GM12878 (cell line): ENCODE measurements at regions not wholly inside any gene's neighbourhood (a gene's known extent, or its start where the extent isn't known, plus 50 kb on each side); places are given as distances from the start of the nearest gene placed in this dataset.

Experiments
- ATAC-seq: fragments of 200-7000 bp; cut with Tn5 transposase; 3 replicates; pipeline ENCODE4 v1.9.1; 2020; ENCODE audit warnings: mild to moderate bottlenecking, moderate library complexity
- BruUV-seq: library from RNA; stranded (reverse); fragments of 400-500 nt; replicated peaks from 2 replicates; lab custom pipeline; 2021; lab: Mats Ljungman, UMichigan
- CTCF ChIA-PET: fragments of 300-600 bp; sonication (Branson Sonifier 250); formaldehyde crosslinking; extraction: SDS; loops from one replicate; lab custom pipeline; 2021; ENCODE audit warnings: inconsistent platforms; lab: Yijun Ruan, JAX
- POLR2A ChIA-PET: fragments of 350-600 bp; formaldehyde crosslinking; extraction: SDS; loops from one replicate; lab custom pipeline; 2021; ENCODE audit warnings: inconsistent platforms; lab: Charles Lee
- RAD21 ChIA-PET: fragments of 300-600 bp; sonication (Branson Sonifier 250); formaldehyde crosslinking; loops from one replicate; lab custom pipeline; 2023; ENCODE audit warnings: antibody characterized with exemption; ENCODE audit not compliant: unreplicated experiment; lab: Charles Lee
- SMC1A ChIA-PET: fragments of 300-600 bp; sonication (Branson Sonifier 250); formaldehyde crosslinking; loops from one replicate; lab custom pipeline; 2023; ENCODE audit not compliant: unreplicated experiment, uncharacterized antibody; lab: Charles Lee
- DNase-seq: peaks from one replicate; pipeline ENCODE4 v3.0.0-alpha.2; 2011; ENCODE audit warnings: low read depth, low spot score
- FAIRE-seq: peaks from 3 replicates; lab custom pipeline; 2011; peaks lifted over from hg19 to GRCh38; lab: Jason Lieb, UNC
- H2AFZ ChIP-seq: 2 replicates; pipeline ENCODE4 v1.6.0; 2011; ENCODE audit warnings: low read depth, low read length, control low read depth; ENCODE audit not compliant: control insufficient read depth
- H3K27ac ChIP-seq: 2 replicates; pipeline ENCODE4 v1.5.1; 2011; ENCODE audit warnings: control low read depth; ENCODE audit not compliant: control insufficient read depth, insufficient read depth
- H3K27me3 ChIP-seq, 2 experiments: replicated peaks in 1 of 2; 2 replicates each; pipeline versions ENCODE4 v1.6.0 to v1.6.1; 2011; ENCODE audit warnings: low read length in 1 of 2; ENCODE audit not compliant: control insufficient read depth in 2 of 2, insufficient read depth in 2 of 2
- H3K36me3 ChIP-seq, 2 experiments: 2 replicates each; pipeline ENCODE4 v1.5.1; 2011; ENCODE audit warnings: low read length in 1 of 2; ENCODE audit not compliant: control insufficient read depth in 2 of 2, insufficient read depth in 2 of 2
- H3K4me1 ChIP-seq: 2 replicates; pipeline ENCODE4 v1.6.1; 2011; ENCODE audit warnings: mild to moderate bottlenecking, low read length, moderate library complexity, mixed read lengths; ENCODE audit not compliant: control insufficient read depth, insufficient read depth
- H3K4me2 ChIP-seq: 2 replicates; pipeline ENCODE4 v1.6.0; 2011; ENCODE audit warnings: control low read depth; ENCODE audit not compliant: control insufficient read depth, insufficient read depth
- H3K4me3 ChIP-seq: fragments of 200-600 bp; sonication (generic); 2 replicates; pipeline ENCODE4 v1.5.1; 2016
- H3K79me2 ChIP-seq: 2 replicates; pipeline ENCODE4 v1.6.0; 2011; ENCODE audit warnings: low read length; ENCODE audit not compliant: control insufficient read depth, insufficient read depth
- H3K9ac ChIP-seq: 2 replicates; pipeline ENCODE4 v1.8.0; 2011; ENCODE audit warnings: low read length, control low read depth, mixed read lengths; ENCODE audit not compliant: control insufficient read depth, insufficient read depth
- H3K9me3 ChIP-seq: replicated peaks from 3 replicates; pipeline ENCODE4 v1.5.1; 2011; ENCODE audit warnings: mild to moderate bottlenecking, low read length; ENCODE audit not compliant: control insufficient read depth, insufficient read depth
- H4K20me1 ChIP-seq: 2 replicates; pipeline ENCODE4 v1.6.0; 2011; ENCODE audit not compliant: control insufficient read depth, insufficient read depth
- ASH2L ChIP-seq: fragments of 300-600, 200-600 bp; sonication (generic); IDR thresholded peaks from 2 replicates; pipeline ENCODE4 v1.6.1; 2017; ENCODE audit warnings: low read depth, mild to moderate bottlenecking, borderline replicate concordance
- ATF7 ChIP-seq: fragments of 450-650 bp; IDR thresholded peaks from 2 replicates; pipeline ENCODE4 v1.6.1; 2016; ENCODE audit warnings: low read depth, mild to moderate bottlenecking
- CBFB ChIP-seq: IDR thresholded peaks from 2 replicates; pipeline ENCODE4 v1.6.1; 2016; ENCODE audit warnings: antibody characterized with exemption, low read depth
- EZH2 ChIP-seq: IDR thresholded peaks from 2 replicates; pipeline ENCODE4 v1.6.1; 2012; ENCODE audit warnings: low read depth, mild to moderate bottlenecking, control low read depth, inconsistent platforms, low read length, borderline replicate concordance; ENCODE audit not compliant: control insufficient read depth
- FOS ChIP-seq: IDR thresholded peaks from 3 replicates; pipeline ENCODE4 v1.6.1; 2011; ENCODE audit warnings: borderline replicate concordance; ENCODE audit not compliant: insufficient read length; ENCODE audit errors: extremely low read depth
- FOXM1 ChIP-seq: IDR thresholded peaks from 2 replicates; pipeline ENCODE4 v1.6.1; 2012; ENCODE audit warnings: low read depth, mild to moderate bottlenecking, inconsistent platforms, low read length, moderate library complexity
- GABPA ChIP-seq: IDR thresholded peaks from 2 replicates; pipeline ENCODE4 v1.6.1; 2014; ENCODE audit warnings: antibody characterized with exemption, low read depth, mild to moderate bottlenecking, inconsistent platforms
- IKZF2 ChIP-seq, 2 experiments: fragments of 450-650 bp; IDR thresholded peaks; 2 replicates each; pipeline ENCODE4 v1.6.1; 2017; ENCODE audit warnings: mild to moderate bottlenecking in 2 of 2, moderate library complexity in 2 of 2
- MEF2B ChIP-seq: fragments of 450-650 bp; IDR thresholded peaks from 2 replicates; pipeline ENCODE4 v1.6.1; 2018; ENCODE audit warnings: mild to moderate bottlenecking, moderate library complexity; ENCODE audit not compliant: partially characterized antibody, poor library complexity, severe bottlenecking
- MTA3 ChIP-seq: IDR thresholded peaks from 2 replicates; pipeline ENCODE4 v1.6.1; 2012; ENCODE audit warnings: low read length, inconsistent platforms, borderline replicate concordance
- MYB ChIP-seq: fragments of 150-350 bp; IDR thresholded peaks from 2 replicates; pipeline ENCODE4 v1.6.1; 2014; ENCODE audit warnings: mild to moderate bottlenecking, low read depth, low read length, borderline replicate concordance
- NR2C1 ChIP-seq: fragments of 450-650 bp; IDR thresholded peaks from 2 replicates; pipeline ENCODE4 v1.6.1; 2017; ENCODE audit warnings: antibody characterized with exemption, mild to moderate bottlenecking, moderate library complexity
- POLR2AphosphoS2 ChIP-seq: IDR thresholded peaks from 2 replicates; pipeline ENCODE4 v1.6.1; 2011; ENCODE audit warnings: low read depth, mild to moderate bottlenecking, low read length, improper control_type of control experiment, moderate library complexity
- RB1 ChIP-seq: fragments of 450-650 bp; formaldehyde crosslinking; IDR thresholded peaks from 2 replicates; pipeline ENCODE4 v1.6.1; 2017; ENCODE audit warnings: mild to moderate bottlenecking, borderline replicate concordance
- RELA ChIP-seq: fragments of 450-650 bp; IDR thresholded peaks from 2 replicates; pipeline ENCODE4 v1.8.0; 2014; ENCODE audit warnings: borderline replicate concordance; ENCODE audit not compliant: partially characterized antibody
- RUNX3 ChIP-seq: IDR thresholded peaks from 2 replicates; pipeline ENCODE4 v1.6.1; 2012; ENCODE audit warnings: low read length, inconsistent platforms
- SMC3 ChIP-seq: IDR thresholded peaks from 2 replicates; pipeline ENCODE4 v1.6.1; 2011; ENCODE audit warnings: low read length, improper control_type of control experiment, borderline replicate concordance
- SREBF1 ChIP-seq: IDR thresholded peaks from 2 replicates; pipeline ENCODE4 v1.6.1; 2012; ENCODE audit warnings: mild to moderate bottlenecking, low read length
- ZNF217 ChIP-seq: fragments of 450-650 bp; IDR thresholded peaks from 2 replicates; pipeline ENCODE4 v1.6.1; 2017; ENCODE audit warnings: antibody characterized with exemption, mild to moderate bottlenecking
- ZNF24 ChIP-seq: fragments of 450-650 bp; IDR thresholded peaks from 2 replicates; pipeline ENCODE4 v1.6.1; 2017; ENCODE audit warnings: antibody characterized with exemption, mild to moderate bottlenecking
- ZNF622 ChIP-seq: fragments of 450-650 bp; IDR thresholded peaks from 2 replicates; pipeline ENCODE4 v1.6.1; 2017; ENCODE audit warnings: mild to moderate bottlenecking, inconsistent platforms
- WGBS: methylation state at CpG from one replicate; pipeline ENCODE4 v1.1.6; 2016; ENCODE audit warnings: low lambda C conversion rate; ENCODE audit not compliant: insufficient replicate concordance, insufficient coverage; ENCODE audit errors: missing lambda C conversion rate; 5-methylcytosine and 5-hydroxymethylcytosine counted together
- in situ Hi-C: fragments of 300-500 bp; cut with MboI; formaldehyde crosslinking; loops from 9 replicates; pipeline ENCODE4 v1.14.3; 2018; ENCODE audit warnings: mixed read lengths
- intact Hi-C: fragments of 100-400 bp; cut with micrococcal nuclease; formaldehyde crosslinking; loops from one replicate; pipeline ENCODE4 v1.14.2; 2022; ENCODE audit not compliant: unreplicated experiment
- TF ChIP-seq, protein P1 (sequence below): IDR thresholded peaks from 2 replicates; pipeline ENCODE4 v1.6.1; 2012; ENCODE audit warnings: improper control_type of control experiment, low read depth, low read length; ENCODE audit not compliant: insufficient replicate concordance

DNA sequence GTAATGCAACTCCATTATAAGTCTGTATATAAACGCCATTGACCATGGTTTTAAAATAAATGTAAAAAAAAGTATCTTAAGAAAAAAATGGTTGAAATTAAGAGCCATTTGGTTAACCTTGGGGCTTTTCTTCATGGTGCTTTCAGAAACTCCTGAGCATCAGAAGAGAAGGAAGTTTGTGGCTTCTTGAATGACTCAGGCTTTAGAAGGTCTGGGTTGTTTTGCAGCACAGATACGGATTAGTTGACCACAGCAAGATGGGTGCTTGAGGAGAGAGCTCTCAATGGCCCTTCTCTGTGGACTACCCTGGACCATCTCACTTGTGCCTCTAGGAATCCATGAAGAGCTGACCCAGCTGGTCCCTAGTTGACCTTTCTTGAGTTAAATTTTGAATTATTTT is 189.5 kb downstream of the TMEM38B start:
- SMC1A ChIA-PET = interaction anchor here (0.6 to 1.8 kb wide), 3 partner anchors 14 to 1284 kb away, joined by 3 to 7 read pairs (median 6); no protein-coding TSS in a partner anchor
- H2AFZ ChIP-seq = no peak overlapping the region
- H3K27ac ChIP-seq = no peak overlapping the region
- 0% methylated on average over 2 of the region's 2 CpGs for WGBS
- peak overlapping the region; percentile 22; the same call in 1 of the 2 replicates for H3K4me2 ChIP-seq
- H3K79me2 ChIP-seq = no peaks in the 10 kb centered on the region
- no peaks in the 10 kb centered on the region for H3K9me3 ChIP-seq
- DNase-seq = peak; percentile 27
- ATAC-seq = peak; percentile 87
- BruUV-seq = no TSS peak
- H3K4me1 ChIP-seq = peaks cover 13% of the 10 kb centered on the region
- RAD21 ChIA-PET = interaction anchor here (1.2 to 2.6 kb wide), 2 partner anchors 38 to 42 kb away, joined by 3 to 8 read pairs; no protein-coding TSS in a partner anchor
- no peaks in the 10 kb centered on the region for H3K36me3 ChIP-seq
- FAIRE-seq = peak; percentile 54
- CTCF ChIA-PET = interaction anchor here (1.0 to 10.5 kb wide), 4 partner anchors 42 to 983 kb away, joined by 3 to 204 read pairs (median 4); no protein-coding TSS in a partner anchor
- POLR2A ChIA-PET = interaction anchor here (0.6 kb wide), 1 partner anchor 17 kb away, joined by 6 read pairs; no protein-coding TSS in a partner anchor
- in situ Hi-C loops = no loop called here
- no peaks in the 10 kb centered on the region for H3K27me3 ChIP-seq
- no peaks in the 10 kb centered on the region for H4K20me1 ChIP-seq
- no peak overlapping the region for H3K9ac ChIP-seq
- intact Hi-C loops = no loop called here
- H3K4me3 ChIP-seq = no peak overlapping the region
- no peak for TF ChIP-seq SREBF1
- TF ChIP-seq ZNF217 = no peak
- no peak for TF ChIP-seq FOS
- peak; percentile 94 for TF ChIP-seq RUNX3
- no peak for TF ChIP-seq ATF7
- no peak for TF ChIP-seq ZNF24
- no peak for TF ChIP-seq RB1
- no peak for TF ChIP-seq NR2C1
- no peak for TF ChIP-seq POLR2AphosphoS2
- no peak for TF ChIP-seq MEF2B
- TF ChIP-seq MTA3 = no peak
- TF ChIP-seq CBFB = 0 out of 2 replicates have a peak, but pooled peaks have one; percentile 34
- no peak for TF ChIP-seq ZNF622
- TF ChIP-seq, protein P1, sequence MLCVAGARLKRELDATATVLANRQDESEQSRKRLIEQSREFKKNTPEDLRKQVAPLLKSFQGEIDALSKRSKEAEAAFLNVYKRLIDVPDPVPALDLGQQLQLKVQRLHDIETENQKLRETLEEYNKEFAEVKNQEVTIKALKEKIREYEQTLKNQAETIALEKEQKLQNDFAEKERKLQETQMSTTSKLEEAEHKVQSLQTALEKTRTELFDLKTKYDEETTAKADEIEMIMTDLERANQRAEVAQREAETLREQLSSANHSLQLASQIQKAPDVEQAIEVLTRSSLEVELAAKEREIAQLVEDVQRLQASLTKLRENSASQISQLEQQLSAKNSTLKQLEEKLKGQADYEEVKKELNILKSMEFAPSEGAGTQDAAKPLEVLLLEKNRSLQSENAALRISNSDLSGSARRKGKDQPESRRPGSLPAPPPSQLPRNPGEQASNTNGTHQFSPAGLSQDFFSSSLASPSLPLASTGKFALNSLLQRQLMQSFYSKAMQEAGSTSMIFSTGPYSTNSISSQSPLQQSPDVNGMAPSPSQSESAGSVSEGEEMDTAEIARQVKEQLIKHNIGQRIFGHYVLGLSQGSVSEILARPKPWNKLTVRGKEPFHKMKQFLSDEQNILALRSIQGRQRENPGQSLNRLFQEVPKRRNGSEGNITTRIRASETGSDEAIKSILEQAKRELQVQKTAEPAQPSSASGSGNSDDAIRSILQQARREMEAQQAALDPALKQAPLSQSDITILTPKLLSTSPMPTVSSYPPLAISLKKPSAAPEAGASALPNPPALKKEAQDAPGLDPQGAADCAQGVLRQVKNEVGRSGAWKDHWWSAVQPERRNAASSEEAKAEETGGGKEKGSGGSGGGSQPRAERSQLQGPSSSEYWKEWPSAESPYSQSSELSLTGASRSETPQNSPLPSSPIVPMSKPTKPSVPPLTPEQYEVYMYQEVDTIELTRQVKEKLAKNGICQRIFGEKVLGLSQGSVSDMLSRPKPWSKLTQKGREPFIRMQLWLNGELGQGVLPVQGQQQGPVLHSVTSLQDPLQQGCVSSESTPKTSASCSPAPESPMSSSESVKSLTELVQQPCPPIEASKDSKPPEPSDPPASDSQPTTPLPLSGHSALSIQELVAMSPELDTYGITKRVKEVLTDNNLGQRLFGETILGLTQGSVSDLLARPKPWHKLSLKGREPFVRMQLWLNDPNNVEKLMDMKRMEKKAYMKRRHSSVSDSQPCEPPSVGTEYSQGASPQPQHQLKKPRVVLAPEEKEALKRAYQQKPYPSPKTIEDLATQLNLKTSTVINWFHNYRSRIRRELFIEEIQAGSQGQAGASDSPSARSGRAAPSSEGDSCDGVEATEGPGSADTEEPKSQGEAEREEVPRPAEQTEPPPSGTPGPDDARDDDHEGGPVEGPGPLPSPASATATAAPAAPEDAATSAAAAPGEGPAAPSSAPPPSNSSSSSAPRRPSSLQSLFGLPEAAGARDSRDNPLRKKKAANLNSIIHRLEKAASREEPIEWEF = no peak
- TF ChIP-seq RELA = no peak
- TF ChIP-seq SMC3 = no peak
- TF ChIP-seq GABPA = no peak
- no peak for TF ChIP-seq ASH2L
- TF ChIP-seq MYB = no peak
- peak in 1 of 2 experiments; percentile 41; a peak in 1 of 4 replicates for TF ChIP-seq IKZF2 (IDR thresholded peaks at IDR 0.05)
- TF ChIP-seq EZH2 = no peak
- TF ChIP-seq FOXM1 = peak; percentile 48; the same call in 1 of the 2 replicates
